ACHN (cell line): ENCODE measurements at regions not wholly inside any gene's neighbourhood (a gene's known extent, or its start where the extent isn't known, plus 50 kb on each side); places are given as distances from the start of the nearest gene placed in this dataset.
"Not testable (repeated sequence)": the region's sequence is repeated elsewhere in the genome, so short reads cannot be mapped to it uniquely, and the experiment has no call there.

ENCODE experiments used
- DNase-seq: peaks from one replicate; pipeline ENCODE4 v3.0.0-alpha.2; 2015
- in situ Hi-C: cut with HindIII; loops from 2 replicates; pipeline ENCODE4 v1.10.0; 2017; ENCODE audit warnings: low sequenced_read_pairs, low pct_ligation_motif_present, low pct_unique_long_range_greater_than_20kb

DNA sequence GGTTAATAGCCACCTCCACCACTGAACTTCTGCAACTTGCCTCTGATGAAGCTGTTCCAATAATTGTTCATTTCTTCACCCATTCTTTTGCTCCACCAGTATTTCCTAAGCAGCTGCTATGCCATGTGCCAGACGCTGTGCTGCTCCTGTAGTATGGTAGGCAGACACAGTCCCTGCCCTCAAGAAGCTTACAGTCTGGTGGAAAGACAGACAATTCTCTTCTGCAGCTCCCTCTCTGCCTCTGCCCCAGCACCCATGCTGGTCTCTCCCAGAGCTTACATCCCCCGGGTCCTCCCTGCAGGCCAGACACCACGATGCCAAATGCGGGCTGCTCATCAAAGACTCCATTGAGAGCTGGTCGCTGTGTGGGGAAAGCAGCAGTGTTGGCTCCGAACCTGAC lies 111.6 kb upstream of the ESRRB start:
- in situ Hi-C loops = no loop called here

DNA sequence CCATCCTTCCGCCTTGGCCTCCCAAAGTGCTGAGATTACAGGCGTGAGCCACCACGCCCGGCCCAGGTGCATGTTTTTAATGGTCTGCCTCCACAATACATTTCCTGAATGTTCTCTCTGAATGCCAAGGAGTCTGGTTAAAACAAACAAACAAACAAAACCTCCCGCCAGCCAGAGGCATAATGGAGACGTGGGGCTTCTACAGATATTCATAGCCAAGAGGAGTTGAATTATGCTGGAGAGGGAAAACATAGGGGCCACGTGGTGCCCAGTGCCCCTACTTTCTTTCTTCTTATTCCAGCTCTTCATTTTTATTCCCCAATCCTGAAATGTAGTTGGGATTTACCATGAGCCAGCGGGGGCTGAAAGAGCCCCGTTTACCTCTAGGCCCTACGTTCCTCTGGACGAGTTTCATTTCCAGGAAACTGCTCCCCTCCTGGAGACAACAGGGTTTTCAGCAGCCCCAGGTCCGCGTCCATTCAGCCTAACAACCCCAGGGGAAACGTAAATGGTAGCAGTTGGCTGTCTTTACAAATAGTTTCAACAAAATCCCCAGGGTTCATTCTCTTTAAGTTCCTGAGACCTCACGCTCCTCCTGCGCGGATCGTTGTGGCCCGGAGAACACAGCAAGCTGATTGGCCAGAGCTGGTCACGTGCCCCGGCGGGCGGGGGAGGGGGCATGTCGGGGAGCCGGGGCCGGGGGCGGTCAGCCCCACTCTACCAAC lies 108.5 kb upstream of the ESRRB start:
- DNase-seq = peak; percentile 57
- in situ Hi-C loops = no loop called here

More for the DNA sequence above, 111.6 kb upstream of the ESRRB start:
- no peak for DNase-seq

DNA sequence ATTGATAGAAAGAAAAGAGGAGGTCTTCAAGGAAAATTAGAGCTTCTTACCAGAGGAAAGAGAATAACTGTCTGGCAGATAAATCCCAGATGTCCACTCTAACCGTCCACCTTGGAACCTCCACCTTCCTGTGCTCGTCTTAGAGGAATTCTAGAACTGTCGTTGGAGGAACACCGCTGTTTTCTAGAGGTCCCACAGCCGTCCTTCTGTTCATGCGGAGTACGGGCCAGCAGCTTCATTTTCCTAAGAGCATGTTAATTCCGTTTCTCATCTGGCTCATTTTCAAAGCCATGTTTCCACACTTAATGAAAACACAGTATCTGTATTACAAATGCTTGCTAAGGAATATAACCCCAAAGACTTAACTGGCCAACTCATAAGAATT lies 107.9 kb upstream of the ESRRB start:
- no peak for DNase-seq
- in situ Hi-C loops = no loop called here

DNA sequence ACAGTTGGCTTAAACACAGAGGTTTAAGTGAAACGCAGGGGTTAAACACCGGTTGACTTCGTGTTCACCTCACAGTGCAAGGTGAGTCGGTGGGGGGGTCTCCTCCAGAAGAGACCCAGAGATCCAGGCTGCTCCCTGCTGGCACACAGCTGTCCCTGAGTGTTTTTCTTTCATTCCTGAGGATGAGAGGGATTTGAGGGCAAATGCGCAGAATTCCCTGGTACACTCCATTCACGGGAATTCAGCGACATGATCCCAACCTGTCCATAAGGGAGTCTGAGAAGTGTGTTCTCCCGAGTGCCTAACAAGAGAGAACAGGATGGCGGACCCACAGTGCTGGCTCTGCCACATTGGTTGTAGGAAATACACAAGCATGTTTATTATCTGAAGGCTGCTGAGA lies 107.2 kb upstream of the ESRRB start:
- no peak for DNase-seq
- in situ Hi-C loops = no loop called here

DNA sequence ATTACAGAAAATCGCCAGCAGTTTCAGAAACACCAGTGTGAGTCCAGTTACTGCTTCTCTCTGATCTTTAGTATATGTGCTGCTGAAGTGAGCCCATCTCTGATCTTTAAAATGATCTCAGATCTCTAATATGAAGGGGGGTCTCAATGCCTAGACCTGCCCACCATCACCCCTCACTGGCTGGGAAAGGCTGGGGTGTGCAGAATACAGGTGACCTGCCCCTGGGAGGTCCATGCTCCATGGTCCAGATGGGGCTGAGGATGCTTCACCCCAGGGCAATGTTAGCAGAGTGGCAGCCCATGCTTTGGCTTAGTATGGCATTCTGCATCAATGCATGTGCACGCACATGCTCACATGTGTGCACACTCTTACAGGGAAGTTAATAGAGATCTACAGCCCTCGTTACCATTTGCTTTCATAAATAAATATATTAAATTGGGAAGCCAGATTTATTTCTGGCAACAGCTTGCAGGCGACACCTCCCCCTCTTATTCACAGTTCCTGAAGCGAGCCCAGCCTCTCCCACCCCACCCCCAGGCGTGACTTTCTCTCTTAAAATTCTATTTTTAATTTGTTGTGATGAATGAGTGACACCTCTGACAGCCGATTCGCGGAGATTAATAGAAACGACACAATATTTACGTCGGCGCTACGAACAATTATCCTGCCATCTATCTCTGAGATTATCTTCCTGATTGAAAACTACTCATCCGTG lies 104.7 kb upstream of the ESRRB start:
- no peak for DNase-seq

DNA sequence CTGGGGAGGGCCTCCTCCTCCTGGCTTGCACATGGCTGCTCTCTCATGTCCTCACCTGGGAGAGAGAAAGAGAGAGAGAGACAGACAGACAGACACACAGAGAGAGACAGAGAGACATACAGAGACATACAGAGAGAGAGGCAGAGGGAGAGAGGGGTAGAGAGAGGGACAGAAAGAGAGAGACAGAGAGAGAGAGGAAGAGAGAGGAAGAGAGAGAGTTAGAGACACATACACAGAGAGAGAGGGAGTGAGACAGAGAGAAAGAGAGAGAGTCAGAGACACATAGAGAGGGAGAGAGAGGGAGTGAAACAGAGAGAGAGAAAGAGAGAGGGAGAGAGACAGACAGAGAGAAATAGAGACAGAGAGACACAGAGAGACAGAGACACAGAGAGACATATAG lies 103.6 kb upstream of the ESRRB start:
- in situ Hi-C loops = no loop called here
- DNase-seq = no peak

More for the DNA sequence above, 104.7 kb upstream of the ESRRB start:
- in situ Hi-C loops = no loop called here

DNA sequence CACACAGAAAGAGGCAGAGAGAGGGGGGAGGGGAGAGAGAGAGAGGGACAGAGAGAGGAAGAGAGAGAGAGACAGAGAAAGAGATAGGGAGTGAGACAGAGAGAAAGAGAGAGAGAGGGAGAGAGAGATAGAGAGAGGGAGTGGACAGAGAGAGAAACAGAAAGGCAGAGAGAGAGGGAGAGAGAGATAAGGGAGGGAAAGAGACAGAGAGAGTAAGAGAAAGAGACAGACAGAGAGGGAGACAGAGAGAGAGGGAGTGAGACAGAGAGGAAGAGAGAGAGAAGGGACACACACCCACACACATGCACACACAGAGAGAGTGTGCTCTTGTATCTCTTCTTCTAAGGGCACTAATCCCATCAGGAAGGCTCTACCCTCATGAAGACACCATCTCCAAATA lies 103.2 kb upstream of the ESRRB start:
- in situ Hi-C loops = no loop called here
- DNase-seq = no peak

DNA sequence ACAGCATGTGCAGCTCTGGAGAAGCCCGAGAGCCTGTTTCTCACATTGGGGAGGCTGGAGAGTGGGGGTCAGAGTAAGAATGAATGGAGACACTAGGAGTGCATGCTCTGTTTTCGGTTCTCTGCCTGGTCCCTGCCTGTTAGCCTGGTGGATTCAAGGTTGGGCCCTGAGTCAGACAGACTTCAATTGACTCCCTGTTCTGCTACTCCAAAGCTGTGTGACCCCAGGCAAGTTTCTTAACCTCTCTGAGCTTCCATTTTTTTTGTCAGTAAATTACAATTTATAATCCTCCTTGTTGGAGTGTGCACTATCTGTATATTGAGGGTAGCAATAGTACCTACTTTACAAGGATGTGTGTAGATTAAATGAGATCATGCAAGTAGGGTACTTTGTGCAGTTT lies 102.6 kb upstream of the ESRRB start:
- in situ Hi-C loops = no loop called here
- DNase-seq = no peak

DNA sequence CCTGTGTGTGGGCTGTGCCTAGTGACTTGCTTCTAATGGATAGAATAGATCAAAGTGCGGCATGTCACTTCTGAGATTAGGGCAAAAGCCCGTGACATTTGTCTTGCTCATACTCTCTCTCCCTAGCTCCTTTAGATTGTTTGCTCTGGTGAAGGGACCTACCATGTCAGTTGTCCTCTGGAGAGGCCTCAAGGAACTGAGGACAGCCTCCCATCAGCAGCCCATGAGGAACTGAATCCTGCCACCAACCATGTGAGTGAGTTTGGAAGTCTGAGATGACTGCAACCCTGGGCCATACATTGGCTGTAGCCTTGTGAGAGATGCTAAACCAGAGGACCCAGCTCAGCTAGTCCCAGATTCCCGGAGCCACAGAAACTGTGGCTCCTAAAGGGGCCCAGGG lies 101.6 kb upstream of the ESRRB start:
- no peak for DNase-seq
- in situ Hi-C loops = no loop called here

DNA sequence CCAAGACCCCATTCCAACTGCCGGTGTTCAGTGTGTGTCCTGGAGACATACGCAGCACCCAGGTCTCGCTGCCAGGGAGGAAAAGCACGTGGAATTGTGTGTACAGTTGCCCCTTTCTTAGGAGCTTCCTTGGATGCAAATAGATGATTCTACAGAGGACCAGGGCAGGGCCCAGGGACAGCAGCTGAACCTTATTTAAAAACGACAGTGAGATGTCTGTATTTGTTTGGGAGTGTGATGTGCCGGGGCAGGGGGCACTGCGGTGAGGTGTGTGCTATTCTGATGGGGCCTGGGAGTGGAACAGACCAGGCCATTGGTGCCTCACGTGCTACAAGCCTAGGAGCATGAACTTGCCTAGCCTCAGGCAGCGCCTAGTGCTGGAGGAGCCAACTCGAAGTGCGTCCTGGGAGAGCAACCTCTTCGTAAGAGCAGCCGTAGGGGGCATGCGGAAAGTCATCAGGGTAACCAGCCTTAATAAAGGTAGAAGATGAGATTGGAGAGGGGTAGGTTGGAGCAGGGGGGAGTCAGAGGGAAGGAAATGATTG lies 98.3 kb upstream of the ESRRB start:
- in situ Hi-C loops = no loop called here
- DNase-seq = no peak

DNA sequence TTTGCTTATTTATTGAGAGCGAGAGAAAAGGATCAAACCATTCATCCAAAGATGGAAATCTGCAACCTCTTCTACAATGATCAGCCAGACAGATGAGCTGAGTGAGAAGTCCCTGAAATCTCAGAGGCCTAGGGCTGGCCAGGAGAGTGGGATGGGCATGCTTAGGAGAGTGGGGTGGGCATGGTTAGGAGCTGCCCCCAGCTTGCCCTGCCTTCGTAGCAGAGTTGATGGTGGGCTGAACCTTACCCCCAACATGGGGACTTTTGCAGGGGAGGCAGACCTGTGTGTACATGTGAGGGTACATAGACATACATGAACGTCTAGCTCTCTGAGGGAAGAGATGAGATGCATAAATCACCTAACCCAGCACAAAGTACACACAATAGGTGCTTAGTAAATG lies 95.7 kb upstream of the ESRRB start:
- DNase-seq = no peak
- in situ Hi-C loops = no loop called here

DNA sequence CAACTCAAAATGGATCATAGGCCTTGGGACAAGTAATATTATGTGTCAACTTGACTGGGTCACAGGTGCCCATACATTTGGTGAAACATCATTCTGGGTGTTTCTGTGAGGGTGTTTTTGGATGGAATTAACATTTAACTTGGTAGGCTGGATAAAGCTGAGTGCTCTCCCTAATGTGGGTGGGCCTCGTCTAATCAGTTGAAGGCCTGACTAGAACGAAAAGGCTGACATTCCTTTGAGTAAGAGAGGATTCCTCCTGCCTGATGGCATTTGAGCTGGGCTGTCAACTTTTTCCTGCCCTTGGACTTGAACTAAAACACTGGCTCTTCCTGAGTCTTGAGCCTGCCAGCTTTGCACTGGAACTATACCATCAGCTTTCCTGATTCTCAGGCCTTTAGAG lies 93.4 kb upstream of the ESRRB start:
- in situ Hi-C loops = no loop called here

DNA sequence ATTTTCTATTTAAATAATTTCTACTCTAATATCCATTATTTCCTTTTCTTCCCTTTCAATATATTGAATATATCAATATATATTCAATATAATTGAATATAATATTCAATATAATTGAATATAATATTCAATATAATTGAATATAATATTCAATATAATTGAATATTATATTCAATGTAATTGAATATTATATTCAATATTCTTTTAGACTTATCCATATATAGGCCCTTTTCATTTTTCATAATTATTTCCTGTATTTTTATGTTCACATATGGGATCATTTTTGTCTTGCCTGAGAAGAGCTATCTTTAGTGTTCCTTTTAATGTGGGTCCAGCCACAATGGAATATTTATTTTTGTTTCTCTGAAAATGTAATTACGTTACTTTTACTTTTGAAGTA lies 88.9 kb upstream of the ESRRB start:
- no peak for DNase-seq
- in situ Hi-C loops = no loop called here

More for the DNA sequence above, 93.4 kb upstream of the ESRRB start:
- DNase-seq = no peak

DNA sequence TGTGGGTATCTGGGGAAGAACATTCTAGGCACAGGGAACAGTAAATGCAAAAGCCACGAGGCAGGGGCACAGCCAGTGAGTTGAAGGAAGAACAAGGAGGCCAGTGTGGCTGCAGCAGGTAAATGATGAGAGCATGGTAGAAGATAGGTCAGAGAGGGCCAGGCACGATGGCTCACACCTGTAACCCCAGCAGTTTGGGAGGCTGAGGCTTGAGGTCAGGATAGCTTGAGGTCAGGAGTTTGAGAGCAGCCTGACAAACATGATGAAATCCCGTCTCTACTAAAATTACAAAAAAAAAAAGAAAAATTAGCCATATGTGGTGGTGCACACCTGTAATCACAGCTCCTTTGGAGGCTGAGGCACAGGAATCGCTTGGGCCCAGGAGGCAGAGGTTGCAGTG lies 86.7 kb upstream of the ESRRB start:
- in situ Hi-C loops = no loop called here

DNA sequence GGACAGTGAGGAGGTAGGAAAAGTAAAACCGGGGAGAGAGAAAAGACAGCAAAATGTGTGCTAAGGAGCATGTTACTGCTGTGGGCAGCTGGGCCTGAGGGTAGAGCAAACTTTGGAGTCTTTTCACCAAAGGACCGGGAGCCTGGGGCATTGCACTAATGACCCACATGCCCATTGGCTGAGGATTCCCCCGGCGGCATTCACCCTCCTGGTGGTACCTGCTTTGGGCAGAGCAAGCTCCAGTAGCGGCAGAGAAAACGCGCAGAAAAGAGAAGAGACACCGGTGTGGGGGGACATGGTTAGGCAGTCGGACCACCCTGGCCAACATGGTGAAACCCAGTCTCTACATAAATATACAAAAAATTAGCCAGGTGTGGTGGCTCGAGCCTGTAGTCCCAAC lies 83.4 kb upstream of the ESRRB start:
- no peak for DNase-seq
- in situ Hi-C loops = no loop called here

More for the DNA sequence above, 86.7 kb upstream of the ESRRB start:
- DNase-seq = no peak

DNA sequence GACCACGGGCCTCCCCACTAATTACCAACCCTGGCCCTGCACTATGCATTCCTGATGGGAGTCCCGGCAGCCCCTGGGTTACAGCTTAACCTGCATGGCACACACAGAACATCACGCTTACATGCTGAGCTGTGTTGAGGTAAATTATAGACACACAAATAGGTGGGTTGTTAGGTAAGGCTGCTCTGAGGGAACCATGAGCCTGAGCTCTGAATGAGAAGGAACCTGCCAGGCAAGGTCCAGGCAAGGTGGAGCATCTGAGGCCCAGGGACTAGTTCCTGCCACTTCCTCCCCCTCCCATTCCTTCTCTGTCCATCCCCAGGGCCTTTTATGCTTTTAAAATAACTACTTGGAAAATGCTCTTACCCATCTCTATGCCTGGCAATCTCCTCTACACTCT lies 82.7 kb upstream of the ESRRB start:
- in situ Hi-C loops = no loop called here

DNA sequence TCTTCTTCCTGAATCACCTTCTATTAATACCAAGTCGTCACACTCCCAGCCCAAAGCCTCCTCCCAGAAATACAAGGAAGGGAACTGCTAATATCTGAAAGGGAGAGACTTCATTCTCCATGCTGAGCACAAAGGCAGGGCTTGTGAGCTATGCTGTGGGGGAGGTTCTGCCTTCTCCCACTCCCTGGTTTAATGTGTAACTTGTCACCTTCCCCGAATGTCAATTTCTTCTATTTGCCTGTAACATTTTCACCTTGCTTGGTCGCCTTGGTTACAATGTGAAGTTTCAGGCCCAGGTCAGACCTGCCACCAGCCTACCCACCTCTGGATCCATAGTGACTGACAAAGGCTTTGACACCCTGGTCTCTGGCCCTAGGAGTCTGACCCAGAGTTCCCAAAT lies 82.0 kb upstream of the ESRRB start:
- in situ Hi-C loops = no loop called here
- no peak for DNase-seq

More for the DNA sequence above, 82.7 kb upstream of the ESRRB start:
- DNase-seq = no peak

DNA sequence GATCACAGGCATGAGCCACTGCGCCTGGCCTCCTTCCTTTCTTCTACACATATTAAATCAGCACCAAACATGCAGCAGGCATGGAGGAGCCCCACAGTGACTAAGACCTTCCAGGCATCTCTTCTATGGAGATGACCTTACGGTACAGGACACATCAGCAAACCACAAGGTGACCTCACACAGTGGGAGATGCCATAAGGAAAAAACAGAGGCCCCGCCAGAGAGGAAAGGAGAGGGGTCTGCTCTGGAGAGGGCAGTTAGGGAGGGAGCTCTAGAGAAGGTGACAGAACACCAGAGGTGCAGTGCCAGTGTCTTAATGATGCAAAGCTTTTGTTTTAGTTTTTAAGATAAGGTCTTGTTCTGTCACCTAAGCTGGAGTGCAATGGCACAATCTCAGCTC lies 81.1 kb upstream of the ESRRB start:
- DNase-seq = no peak
- in situ Hi-C loops = no loop called here

DNA sequence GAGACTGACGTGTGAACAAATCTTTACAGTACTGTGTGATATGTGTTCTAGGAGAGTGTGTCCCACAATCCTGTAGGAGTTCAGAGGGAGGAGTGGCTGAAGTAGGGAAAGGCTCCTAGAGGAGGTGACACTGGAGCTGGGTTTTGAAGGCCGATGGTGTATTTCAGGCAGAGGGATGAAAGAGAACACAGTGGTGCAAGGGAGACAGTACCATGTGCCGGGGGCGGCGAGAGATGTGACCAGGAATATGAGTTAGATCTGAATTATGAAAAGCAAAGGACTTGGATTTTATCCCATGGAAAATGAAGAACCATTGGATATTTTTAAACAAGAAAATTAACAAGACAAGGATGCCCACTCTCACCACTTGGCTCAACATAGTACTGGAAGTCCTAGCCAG lies 77.0 kb upstream of the ESRRB start:
- no peak for DNase-seq
- in situ Hi-C loops = no loop called here

DNA sequence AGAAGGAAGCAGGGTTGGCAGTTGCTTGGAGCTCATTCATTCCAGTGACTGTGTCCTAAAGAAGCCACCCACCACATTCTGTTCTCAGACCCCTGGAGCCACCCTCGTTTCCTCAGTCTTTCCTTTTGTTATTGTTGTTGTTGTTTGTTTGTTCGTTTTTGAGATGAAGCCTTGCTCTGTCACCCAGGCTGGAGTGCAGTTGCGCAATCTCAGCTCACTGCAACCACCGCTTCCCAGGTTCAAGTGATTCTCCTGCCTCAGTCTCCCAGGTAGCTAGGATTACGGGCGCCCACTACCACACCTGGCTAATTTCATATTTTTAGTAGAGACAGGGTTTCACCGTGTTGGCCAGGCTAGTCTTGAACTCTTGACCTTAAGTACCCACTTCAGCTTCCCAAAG lies 72.7 kb upstream of the ESRRB start:
- DNase-seq, in situ Hi-C loops: not testable (repeated sequence)
